GM12878 (cell line): ENCODE measurements at regions not wholly inside any gene's neighbourhood (a gene's known extent, or its start where the extent isn't known, plus 50 kb on each side); places are given as distances from the start of the nearest gene placed in this dataset.

Experiments
- ATAC-seq: fragments of 200-7000 bp; cut with Tn5 transposase; 3 replicates; pipeline ENCODE4 v1.9.1; 2020; ENCODE audit warnings: mild to moderate bottlenecking, moderate library complexity
- BruUV-seq: library from RNA; stranded (reverse); fragments of 400-500 nt; replicated peaks from 2 replicates; lab custom pipeline; 2021; lab: Mats Ljungman, UMichigan
- CTCF ChIA-PET: fragments of 300-600 bp; sonication (Branson Sonifier 250); formaldehyde crosslinking; extraction: SDS; loops from one replicate; lab custom pipeline; 2021; ENCODE audit warnings: inconsistent platforms; lab: Yijun Ruan, JAX
- POLR2A ChIA-PET: fragments of 350-600 bp; formaldehyde crosslinking; extraction: SDS; loops from one replicate; lab custom pipeline; 2021; ENCODE audit warnings: inconsistent platforms; lab: Charles Lee
- RAD21 ChIA-PET: fragments of 300-600 bp; sonication (Branson Sonifier 250); formaldehyde crosslinking; loops from one replicate; lab custom pipeline; 2023; ENCODE audit warnings: antibody characterized with exemption; ENCODE audit not compliant: unreplicated experiment; lab: Charles Lee
- SMC1A ChIA-PET: fragments of 300-600 bp; sonication (Branson Sonifier 250); formaldehyde crosslinking; loops from one replicate; lab custom pipeline; 2023; ENCODE audit not compliant: unreplicated experiment, uncharacterized antibody; lab: Charles Lee
- DNase-seq: peaks from one replicate; pipeline ENCODE4 v3.0.0-alpha.2; 2011; ENCODE audit warnings: low read depth, low spot score
- FAIRE-seq: peaks from 3 replicates; lab custom pipeline; 2011; peaks lifted over from hg19 to GRCh38; lab: Jason Lieb, UNC
- H2AFZ ChIP-seq: 2 replicates; pipeline ENCODE4 v1.6.0; 2011; ENCODE audit warnings: low read depth, low read length, control low read depth; ENCODE audit not compliant: control insufficient read depth
- H3K27ac ChIP-seq: 2 replicates; pipeline ENCODE4 v1.5.1; 2011; ENCODE audit warnings: control low read depth; ENCODE audit not compliant: control insufficient read depth, insufficient read depth
- H3K27me3 ChIP-seq, 2 experiments: replicated peaks in 1 of 2; 2 replicates each; pipeline versions ENCODE4 v1.6.0 to v1.6.1; 2011; ENCODE audit warnings: low read length in 1 of 2; ENCODE audit not compliant: control insufficient read depth in 2 of 2, insufficient read depth in 2 of 2
- H3K36me3 ChIP-seq, 2 experiments: 2 replicates each; pipeline ENCODE4 v1.5.1; 2011; ENCODE audit warnings: low read length in 1 of 2; ENCODE audit not compliant: control insufficient read depth in 2 of 2, insufficient read depth in 2 of 2
- H3K4me1 ChIP-seq: 2 replicates; pipeline ENCODE4 v1.6.1; 2011; ENCODE audit warnings: mild to moderate bottlenecking, low read length, moderate library complexity, mixed read lengths; ENCODE audit not compliant: control insufficient read depth, insufficient read depth
- H3K4me2 ChIP-seq: 2 replicates; pipeline ENCODE4 v1.6.0; 2011; ENCODE audit warnings: control low read depth; ENCODE audit not compliant: control insufficient read depth, insufficient read depth
- H3K4me3 ChIP-seq: fragments of 200-600 bp; sonication (generic); 2 replicates; pipeline ENCODE4 v1.5.1; 2016
- H3K79me2 ChIP-seq: 2 replicates; pipeline ENCODE4 v1.6.0; 2011; ENCODE audit warnings: low read length; ENCODE audit not compliant: control insufficient read depth, insufficient read depth
- H3K9ac ChIP-seq: 2 replicates; pipeline ENCODE4 v1.8.0; 2011; ENCODE audit warnings: low read length, control low read depth, mixed read lengths; ENCODE audit not compliant: control insufficient read depth, insufficient read depth
- H3K9me3 ChIP-seq: replicated peaks from 3 replicates; pipeline ENCODE4 v1.5.1; 2011; ENCODE audit warnings: mild to moderate bottlenecking, low read length; ENCODE audit not compliant: control insufficient read depth, insufficient read depth
- H4K20me1 ChIP-seq: 2 replicates; pipeline ENCODE4 v1.6.0; 2011; ENCODE audit not compliant: control insufficient read depth, insufficient read depth
- CBX3 ChIP-seq: fragments of 200-600 bp; sonication (generic); IDR thresholded peaks from 2 replicates; pipeline ENCODE4 v1.6.1; 2016; ENCODE audit warnings: low read depth, borderline replicate concordance
- CHD1 ChIP-seq: IDR thresholded peaks from 2 replicates; pipeline ENCODE4 v1.6.1; 2012; ENCODE audit warnings: low read depth, low read length, improper control_type of control experiment
- E2F8 ChIP-seq: fragments of 450-650 bp; IDR thresholded peaks from 2 replicates; pipeline ENCODE4 v1.6.1; 2018; ENCODE audit warnings: mild to moderate bottlenecking, low read depth, moderate library complexity; ENCODE audit not compliant: partially characterized antibody
- EP300 ChIP-seq, 2 experiments: fragments of 150-350 bp in 1 of 2; IDR thresholded peaks; 2 replicates each; pipeline ENCODE4 v1.6.1; 2011 to 2012; ENCODE audit warnings: low read depth in 2 of 2, low read length in 2 of 2, borderline replicate concordance in 1 of 2, improper control_type of control experiment in 1 of 2, inconsistent platforms in 1 of 2; ENCODE audit not compliant: control insufficient read depth in 1 of 2
- HCFC1 ChIP-seq: fragments of 150-350 bp; IDR thresholded peaks from 2 replicates; pipeline ENCODE4 v1.6.1; 2014; ENCODE audit warnings: low read length
- IRF4 ChIP-seq: IDR thresholded peaks from 2 replicates; pipeline ENCODE4 v1.6.1; 2011; ENCODE audit warnings: low read depth, low read length
- JUNB ChIP-seq: IDR thresholded peaks from 2 replicates; pipeline ENCODE4 v1.6.1; 2016; ENCODE audit warnings: antibody characterized with exemption, mild to moderate bottlenecking
- JUND ChIP-seq: IDR thresholded peaks from 2 replicates; pipeline ENCODE4 v1.6.1; 2012; ENCODE audit warnings: low read depth, mild to moderate bottlenecking, low read length, improper control_type of control experiment, moderate library complexity
- LARP7 ChIP-seq: fragments of 450-650 bp; IDR thresholded peaks from 2 replicates; pipeline ENCODE4 v1.6.1; 2017; ENCODE audit warnings: mild to moderate bottlenecking
- MEF2B ChIP-seq: fragments of 450-650 bp; IDR thresholded peaks from 2 replicates; pipeline ENCODE4 v1.6.1; 2018; ENCODE audit warnings: mild to moderate bottlenecking, moderate library complexity; ENCODE audit not compliant: partially characterized antibody, poor library complexity, severe bottlenecking
- MYC ChIP-seq: IDR thresholded peaks from 2 replicates; pipeline ENCODE4 v1.6.1; 2011; ENCODE audit warnings: mild to moderate bottlenecking, low read length, moderate library complexity, inconsistent platforms; ENCODE audit not compliant: insufficient read depth, insufficient replicate concordance, insufficient read length, severe bottlenecking
- SKIL ChIP-seq: fragments of 450-650 bp; IDR thresholded peaks from 2 replicates; pipeline ENCODE4 v1.6.1; 2017; ENCODE audit warnings: mild to moderate bottlenecking, low read depth, inconsistent platforms; ENCODE audit not compliant: poor library complexity, severe bottlenecking
- SREBF2 ChIP-seq: IDR thresholded peaks from 2 replicates; pipeline ENCODE4 v1.6.1; 2012; ENCODE audit warnings: mild to moderate bottlenecking, low read length
- STAT3 ChIP-seq: IDR thresholded peaks from 2 replicates; pipeline ENCODE4 v1.6.1; 2011; ENCODE audit warnings: low read depth, low read length, improper control_type of control experiment
- WRNIP1 ChIP-seq: IDR thresholded peaks from 2 replicates; pipeline ENCODE4 v1.6.1; 2011; ENCODE audit warnings: low read depth, low read length, improper control_type of control experiment, borderline replicate concordance
- ZNF622 ChIP-seq: fragments of 450-650 bp; IDR thresholded peaks from 2 replicates; pipeline ENCODE4 v1.6.1; 2017; ENCODE audit warnings: mild to moderate bottlenecking, inconsistent platforms
- ZZZ3 ChIP-seq: IDR thresholded peaks from 2 replicates; pipeline ENCODE4 v1.6.1; 2011; ENCODE audit warnings: low read depth; ENCODE audit not compliant: control insufficient read depth, insufficient read length
- WGBS: methylation state at CpG from one replicate; pipeline ENCODE4 v1.1.6; 2016; ENCODE audit warnings: low lambda C conversion rate; ENCODE audit not compliant: insufficient replicate concordance, insufficient coverage; ENCODE audit errors: missing lambda C conversion rate; 5-methylcytosine and 5-hydroxymethylcytosine counted together
- in situ Hi-C: fragments of 300-500 bp; cut with MboI; formaldehyde crosslinking; loops from 9 replicates; pipeline ENCODE4 v1.14.3; 2018; ENCODE audit warnings: mixed read lengths
- intact Hi-C: fragments of 100-400 bp; cut with micrococcal nuclease; formaldehyde crosslinking; loops from one replicate; pipeline ENCODE4 v1.14.2; 2022; ENCODE audit not compliant: unreplicated experiment
- TF ChIP-seq, protein P1 (sequence below): IDR thresholded peaks from 2 replicates; pipeline ENCODE4 v1.6.1; 2011; ENCODE audit warnings: borderline replicate concordance, low read depth, mild to moderate bottlenecking, moderate library complexity, low read length; ENCODE audit not compliant: insufficient read depth, poor library complexity, severe bottlenecking

GRCh38 chr9:78671785-78672184 lies 374.9 kb downstream of the PSAT1 start (continued):
- TF ChIP-seq E2F8 (no peak), ZNF622 (no peak)

- intact Hi-C loops: no loop called here
- Histone ChIP-seq H3K4me1 (no peaks in the 10 kb centered on the region), H4K20me1 (no peaks in the 10 kb centered on the region), H2AFZ (no peak overlapping the region), H3K9me3 (no peaks in the 10 kb centered on the region), H3K4me2 (no peak overlapping the region), H3K27ac (no peak overlapping the region), H3K27me3 (no peaks in the 10 kb centered on the region), H3K9ac (no peak overlapping the region), H3K79me2 (no peaks in the 10 kb centered on the region), H3K4me3 (no peak overlapping the region), H3K36me3 (no peaks in the 10 kb centered on the region)
- 11% methylated on average over 2 of the region's 2 CpGs for WGBS
- ChIA-PET RAD21 (no interaction called here), CTCF (no interaction called here), SMC1A (no interaction called here), POLR2A (no interaction called here)
- FAIRE-seq (no peak), DNase-seq (no peak), ATAC-seq (no peak)
- no TSS peak for BruUV-seq
- in situ Hi-C loops: no loop called here
- TF ChIP-seq ZZZ3 (no peak), MEF2B (no peak), JUND (no peak), CBX3 (no peak), WRNIP1 (no peak), HCFC1 (no peak), CHD1 (no peak), SREBF2 (no peak), IRF4 (no peak), SKIL (no peak), STAT3 (no peak), LARP7 (no peak), MYC (no peak), EP300 (IDR thresholded peaks at IDR 0.05; ENCODE audit: borderline replicate concordance in 1 of 2, control insufficient read depth in 1 of 2, low read depth in 2 of 2, low read length in 2 of 2) (no peak), JUNB (no peak)
- TF ChIP-seq, protein P1, sequence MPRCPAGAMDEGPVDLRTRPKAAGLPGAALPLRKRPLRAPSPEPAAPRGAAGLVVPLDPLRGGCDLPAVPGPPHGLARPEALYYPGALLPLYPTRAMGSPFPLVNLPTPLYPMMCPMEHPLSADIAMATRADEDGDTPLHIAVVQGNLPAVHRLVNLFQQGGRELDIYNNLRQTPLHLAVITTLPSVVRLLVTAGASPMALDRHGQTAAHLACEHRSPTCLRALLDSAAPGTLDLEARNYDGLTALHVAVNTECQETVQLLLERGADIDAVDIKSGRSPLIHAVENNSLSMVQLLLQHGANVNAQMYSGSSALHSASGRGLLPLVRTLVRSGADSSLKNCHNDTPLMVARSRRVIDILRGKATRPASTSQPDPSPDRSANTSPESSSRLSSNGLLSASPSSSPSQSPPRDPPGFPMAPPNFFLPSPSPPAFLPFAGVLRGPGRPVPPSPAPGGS: no peak
Observed at GRCh38 chr9:78674874-78675273, 377.9 kb downstream of the PSAT1 start.
